ENCODE measurements at regions not wholly inside any gene's neighbourhood (a gene's known extent, or its start where the extent isn't known, plus 50 kb on each side); places are given as distances from the start of the nearest gene placed in this dataset.

DNA sequence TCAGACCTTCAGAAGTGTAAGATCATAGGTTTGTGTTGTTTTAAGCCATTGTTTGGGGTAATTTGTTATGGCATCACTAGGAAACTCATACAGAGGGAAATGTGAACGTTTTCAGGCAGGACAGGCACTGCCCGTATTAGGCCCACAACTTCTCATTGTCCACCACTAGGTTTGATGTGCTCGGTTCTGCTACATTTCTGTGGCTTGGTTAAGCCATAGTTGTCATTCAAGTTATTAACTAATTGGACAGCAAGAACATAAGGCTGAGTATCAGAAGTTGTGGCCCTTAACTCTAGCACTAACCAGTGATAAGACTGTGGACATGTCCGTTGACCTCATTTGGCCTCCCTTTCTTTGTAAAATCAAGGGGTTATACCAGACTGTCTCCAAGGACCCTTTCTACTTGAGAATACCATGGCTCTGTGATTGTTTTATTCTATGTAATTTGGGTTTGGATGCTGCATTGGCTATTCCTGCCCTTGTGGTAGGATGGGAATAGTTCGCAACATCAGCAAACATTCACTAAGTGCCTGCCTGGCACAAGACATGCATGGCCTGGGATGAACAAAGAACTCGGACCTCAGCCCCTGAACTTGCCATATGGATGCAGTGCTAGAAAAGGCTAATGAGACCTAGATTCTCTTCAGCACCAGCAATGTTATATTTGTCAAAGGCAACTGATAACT lies 85.7 kb downstream of the CCDC71L start:
- TF ChIP-seq, protein P1, sequence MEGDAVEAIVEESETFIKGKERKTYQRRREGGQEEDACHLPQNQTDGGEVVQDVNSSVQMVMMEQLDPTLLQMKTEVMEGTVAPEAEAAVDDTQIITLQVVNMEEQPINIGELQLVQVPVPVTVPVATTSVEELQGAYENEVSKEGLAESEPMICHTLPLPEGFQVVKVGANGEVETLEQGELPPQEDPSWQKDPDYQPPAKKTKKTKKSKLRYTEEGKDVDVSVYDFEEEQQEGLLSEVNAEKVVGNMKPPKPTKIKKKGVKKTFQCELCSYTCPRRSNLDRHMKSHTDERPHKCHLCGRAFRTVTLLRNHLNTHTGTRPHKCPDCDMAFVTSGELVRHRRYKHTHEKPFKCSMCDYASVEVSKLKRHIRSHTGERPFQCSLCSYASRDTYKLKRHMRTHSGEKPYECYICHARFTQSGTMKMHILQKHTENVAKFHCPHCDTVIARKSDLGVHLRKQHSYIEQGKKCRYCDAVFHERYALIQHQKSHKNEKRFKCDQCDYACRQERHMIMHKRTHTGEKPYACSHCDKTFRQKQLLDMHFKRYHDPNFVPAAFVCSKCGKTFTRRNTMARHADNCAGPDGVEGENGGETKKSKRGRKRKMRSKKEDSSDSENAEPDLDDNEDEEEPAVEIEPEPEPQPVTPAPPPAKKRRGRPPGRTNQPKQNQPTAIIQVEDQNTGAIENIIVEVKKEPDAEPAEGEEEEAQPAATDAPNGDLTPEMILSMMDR (IDR thresholded peaks at IDR 0.05), result no peak
- no peak for TF ChIP-seq ZFX (IDR thresholded peaks at IDR 0.05; ENCODE audit: borderline replicate concordance)

All from 22Rv1 (cell line).